ENCODE measurements at regions not wholly inside any gene's neighbourhood (a gene's known extent, or its start where the extent isn't known, plus 50 kb on each side); places are given as distances from the start of the nearest gene placed in this dataset.

DNA sequence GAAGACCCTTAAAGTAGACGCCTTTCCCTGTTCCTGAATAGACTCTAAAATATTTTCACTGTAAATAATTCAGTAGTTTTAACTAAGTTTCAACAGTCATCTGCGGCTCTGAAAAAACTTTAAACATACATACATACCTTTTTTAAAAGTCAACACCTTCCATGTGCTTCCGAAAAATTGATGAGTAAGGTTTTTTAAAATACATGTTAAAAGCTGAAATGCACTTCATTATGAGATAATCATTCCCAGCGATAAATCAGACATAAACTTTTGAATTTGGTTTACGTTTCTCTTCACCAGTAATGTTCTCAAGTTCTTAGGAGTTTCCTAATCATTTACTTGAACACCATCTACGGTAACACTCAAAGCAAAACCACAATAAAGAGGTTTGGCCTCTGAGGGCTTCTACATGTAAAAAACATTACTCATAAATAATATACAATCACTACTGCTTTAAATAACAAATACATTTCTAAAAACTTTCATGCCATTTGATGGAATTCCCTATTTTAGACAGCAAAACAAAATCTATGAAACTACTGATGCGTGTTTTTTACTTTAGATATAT is 403.5 kb downstream of the SHQ1 start:
- H3K36me3 ChIP-seq (ENCODE audit: low read depth), result no peaks in the 10 kb centered on the region
- intact Hi-C loops (cut with micrococcal nuclease; ENCODE audit: unreplicated experiment), result loop anchor here (5.0 kb wide), 1 partner anchor 278 kb away; no protein-coding TSS in a partner anchor
- H2AFZ ChIP-seq, result no peak overlapping the region
- no peaks in the 10 kb centered on the region for H3K27me3 ChIP-seq (ENCODE audit: insufficient read depth, low read depth)
- TF ChIP-seq, protein P1, sequence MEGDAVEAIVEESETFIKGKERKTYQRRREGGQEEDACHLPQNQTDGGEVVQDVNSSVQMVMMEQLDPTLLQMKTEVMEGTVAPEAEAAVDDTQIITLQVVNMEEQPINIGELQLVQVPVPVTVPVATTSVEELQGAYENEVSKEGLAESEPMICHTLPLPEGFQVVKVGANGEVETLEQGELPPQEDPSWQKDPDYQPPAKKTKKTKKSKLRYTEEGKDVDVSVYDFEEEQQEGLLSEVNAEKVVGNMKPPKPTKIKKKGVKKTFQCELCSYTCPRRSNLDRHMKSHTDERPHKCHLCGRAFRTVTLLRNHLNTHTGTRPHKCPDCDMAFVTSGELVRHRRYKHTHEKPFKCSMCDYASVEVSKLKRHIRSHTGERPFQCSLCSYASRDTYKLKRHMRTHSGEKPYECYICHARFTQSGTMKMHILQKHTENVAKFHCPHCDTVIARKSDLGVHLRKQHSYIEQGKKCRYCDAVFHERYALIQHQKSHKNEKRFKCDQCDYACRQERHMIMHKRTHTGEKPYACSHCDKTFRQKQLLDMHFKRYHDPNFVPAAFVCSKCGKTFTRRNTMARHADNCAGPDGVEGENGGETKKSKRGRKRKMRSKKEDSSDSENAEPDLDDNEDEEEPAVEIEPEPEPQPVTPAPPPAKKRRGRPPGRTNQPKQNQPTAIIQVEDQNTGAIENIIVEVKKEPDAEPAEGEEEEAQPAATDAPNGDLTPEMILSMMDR (conservative IDR thresholded peaks at IDR 0.05), result no peak
- no peak for TF ChIP-seq EZH2 (IDR thresholded peaks at IDR 0.05; ENCODE audit: low read depth)
- DNase-seq, result no peak
- H3K4me1 ChIP-seq (replicated peaks; ENCODE audit: insufficient read depth), result peaks cover 23% of the 10 kb centered on the region
- H3K79me2 ChIP-seq (ENCODE audit: low read depth), result peaks cover 70% of the 10 kb centered on the region
- H3K4me3 ChIP-seq, result peak overlapping the region; percentile 66; the same call in 1 of the 2 replicates
- ChIA-PET CTCF (no interaction called here), POLR2A (ENCODE audit: unreplicated experiment) (no interaction called here)
- H4K20me1 ChIP-seq (ENCODE audit: insufficient read depth), result peaks cover 40% of the 10 kb centered on the region
- BruUV-seq (replicated peaks), result no TSS peak
- peak overlapping the region; percentile 93 for H3K4me2 ChIP-seq
- H3K9me3 ChIP-seq (ENCODE audit: insufficient read depth, low read depth), result no peaks in the 10 kb centered on the region
- no peaks in the 10 kb centered on the region for H3K9me2 ChIP-seq (ENCODE audit: insufficient read depth)
- no peak overlapping the region for H3K27ac ChIP-seq
- H3F3A ChIP-seq (ENCODE audit: insufficient read depth, low read depth), result peaks cover 6% of the 10 kb centered on the region; the same call in 1 of the 2 replicates

DNA sequence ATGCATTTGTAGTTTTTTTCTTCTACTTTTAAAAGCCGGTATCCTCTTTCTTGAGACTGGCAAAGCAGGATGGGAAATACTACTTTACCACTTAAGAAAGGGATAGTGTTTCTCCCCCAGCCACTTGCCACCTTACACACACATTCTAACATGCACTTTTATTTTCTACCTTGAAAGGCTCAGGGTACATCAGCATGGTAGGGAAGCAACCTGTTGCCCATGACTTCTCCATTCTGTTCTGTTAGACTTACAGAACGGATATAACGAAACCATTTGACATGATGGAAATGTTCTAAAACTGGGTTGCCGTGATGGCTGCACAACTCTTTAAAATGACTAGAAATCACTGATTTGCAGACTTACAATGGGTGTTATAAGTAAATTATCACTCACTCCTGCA is 405.5 kb downstream of the SHQ1 start:
- H3K27me3 ChIP-seq (ENCODE audit: insufficient read depth, low read depth), result no peaks in the 10 kb centered on the region
- no peak overlapping the region for H3K27ac ChIP-seq
- no peaks in the 10 kb centered on the region for H3K9me2 ChIP-seq (ENCODE audit: insufficient read depth)
- ChIA-PET POLR2A (ENCODE audit: unreplicated experiment) (no interaction called here), CTCF (interaction anchor here (0.7 kb wide), 1 partner anchor 145 kb away, joined by 3 read pairs; no protein-coding TSS in a partner anchor)
- H3K36me3 ChIP-seq (ENCODE audit: low read depth), result no peaks in the 10 kb centered on the region
- TF ChIP-seq, protein P1 (conservative IDR thresholded peaks at IDR 0.05), result no peak
- TF ChIP-seq EZH2 (IDR thresholded peaks at IDR 0.05; ENCODE audit: low read depth), result no peak
- H4K20me1 ChIP-seq (ENCODE audit: insufficient read depth), result peaks cover 40% of the 10 kb centered on the region
- H3K4me2 ChIP-seq, result no peak overlapping the region
- H2AFZ ChIP-seq, result no peak overlapping the region
- H3K9me3 ChIP-seq (ENCODE audit: insufficient read depth, low read depth), result no peaks in the 10 kb centered on the region
- peaks cover 90% of the 10 kb centered on the region for H3K79me2 ChIP-seq (ENCODE audit: low read depth)
- peaks cover 2% of the 10 kb centered on the region; the same call in 1 of the 2 replicates for H3F3A ChIP-seq (ENCODE audit: insufficient read depth, low read depth)
- BruUV-seq (replicated peaks), result no TSS peak
- intact Hi-C loops (cut with micrococcal nuclease; ENCODE audit: unreplicated experiment), result no loop called here
- peaks cover 15% of the 10 kb centered on the region for H3K4me1 ChIP-seq (replicated peaks; ENCODE audit: insufficient read depth)
- no peak overlapping the region for H3K4me3 ChIP-seq
- DNase-seq, result no peak

DNA sequence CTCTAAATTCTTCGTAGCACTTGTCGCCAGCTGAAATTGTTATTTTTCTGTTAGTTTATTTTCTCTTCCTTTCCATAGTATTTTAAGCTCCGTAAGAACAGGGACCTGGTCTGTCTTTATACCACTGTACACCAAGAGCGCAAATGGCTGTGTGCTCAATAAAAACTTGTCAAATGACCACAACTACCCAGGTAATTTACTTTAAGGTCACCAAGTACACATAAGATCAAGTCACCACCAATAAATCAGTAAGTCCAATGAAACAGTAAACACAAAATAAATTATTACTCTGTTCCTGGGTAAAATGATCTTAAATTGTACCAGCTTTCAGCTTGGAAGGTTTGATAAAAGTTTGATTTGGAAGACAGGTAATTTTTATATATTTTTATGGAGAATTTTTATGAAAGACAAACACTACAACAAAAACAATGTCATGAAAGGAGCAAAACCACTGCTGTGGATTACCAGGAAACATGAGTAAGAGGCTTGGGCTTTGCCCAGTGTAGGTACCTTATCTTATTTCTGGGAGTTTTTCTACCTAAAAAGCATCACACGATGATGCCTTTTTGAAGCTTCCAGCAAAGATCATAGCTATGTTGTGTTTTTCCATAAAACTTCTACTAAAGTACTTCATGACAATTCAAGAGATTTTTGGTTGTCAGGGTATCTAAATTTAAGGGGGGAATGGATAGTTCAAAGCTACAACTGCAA is 406.8 kb downstream of the SHQ1 start:
- H3K9me2 ChIP-seq (ENCODE audit: insufficient read depth), result no peaks in the 10 kb centered on the region
- H3K4me1 ChIP-seq (replicated peaks; ENCODE audit: insufficient read depth), result peaks cover 15% of the 10 kb centered on the region
- H3F3A ChIP-seq (ENCODE audit: insufficient read depth, low read depth), result no peaks in the 10 kb centered on the region
- BruUV-seq (replicated peaks), result no TSS peak
- peaks cover 100% of the 10 kb centered on the region for H3K79me2 ChIP-seq (ENCODE audit: low read depth)
- H2AFZ ChIP-seq, result no peak overlapping the region
- H4K20me1 ChIP-seq (ENCODE audit: insufficient read depth), result peaks cover 40% of the 10 kb centered on the region
- POLR2A ChIA-PET (ENCODE audit: unreplicated experiment), result interaction anchor here (0.6 kb wide), 1 partner anchor 323 kb away, joined by 18 read pairs; no protein-coding TSS in a partner anchor
- DNase-seq, result no peak
- no peak overlapping the region for H3K4me2 ChIP-seq
- CTCF ChIA-PET, result no interaction called here
- no peak overlapping the region for H3K27ac ChIP-seq
- H3K4me3 ChIP-seq, result no peak overlapping the region
- no peaks in the 10 kb centered on the region for H3K9me3 ChIP-seq (ENCODE audit: insufficient read depth, low read depth)
- TF ChIP-seq, protein P1 (conservative IDR thresholded peaks at IDR 0.05), result no peak
- TF ChIP-seq EZH2 (IDR thresholded peaks at IDR 0.05; ENCODE audit: low read depth), result no peak
- H3K36me3 ChIP-seq (ENCODE audit: low read depth), result no peaks in the 10 kb centered on the region
- intact Hi-C loops (cut with micrococcal nuclease; ENCODE audit: unreplicated experiment), result no loop called here
- H3K27me3 ChIP-seq (ENCODE audit: insufficient read depth, low read depth), result no peaks in the 10 kb centered on the region
